K562 (cell line): ENCODE measurements at regions not wholly inside any gene's neighbourhood (a gene's known extent, or its start where the extent isn't known, plus 50 kb on each side); places are given as distances from the start of the nearest gene placed in this dataset.

Source experiments
- ATAC-seq: fragments of 200-7000 bp; cut with Tn5 transposase; 3 replicates; pipeline ENCODE4 v1.9.1; 2020; ENCODE audit warnings: moderate library complexity
- BruUV-seq: library from RNA; stranded (reverse); fragments of 400-500 nt; replicated peaks from 2 replicates; lab custom pipeline; 2021; lab: Mats Ljungman, UMichigan
- CTCF ChIA-PET: fragments of 300-600 bp; formaldehyde crosslinking; extraction: SDS; loops from one replicate; lab custom pipeline; 2021; ENCODE audit warnings: low intra/inter-chr PET ratio; lab: Yijun Ruan, JAX
- POLR2A ChIA-PET: fragments of 300-600, 350-650 bp; sonication (Branson Sonifier 250); formaldehyde crosslinking; extraction: SDS; loops from one replicate; lab custom pipeline; 2021; ENCODE audit warnings: antibody characterized with exemption, inconsistent platforms; lab: Yijun Ruan, JAX
- DNase-seq, 4 experiments: peaks; one replicate each; pipeline versions ENCODE4 v3.0.0 to v3.0.0-alpha.2; 2011 to 2018; ENCODE audit warnings: low spot score in 3 of 4, mixed read lengths in 3 of 4; ENCODE audit errors: extremely low read depth in 1 of 4
- FAIRE-seq: peaks from 2 replicates; lab custom pipeline; 2011; peaks lifted over from hg19 to GRCh38; lab: Jason Lieb, UNC
- H2AFZ ChIP-seq: 2 replicates; pipeline ENCODE4 v1.6.0; 2011; ENCODE audit warnings: low read depth, low read length, control low read depth, inconsistent platforms
- H3K27ac ChIP-seq: fragments of 200-600 bp; 3 replicates; pipeline ENCODE4 v1.8.0; 2011; ENCODE audit warnings: low read depth, mild to moderate bottlenecking, control low read depth, inconsistent platforms, low read length, moderate library complexity, mixed read lengths; ENCODE audit errors: extremely low read depth
- H3K27me3 ChIP-seq, 2 experiments: fragments of 300-600 bp in 1 of 2; 2 replicates in 1 of 2; 3 replicates in 1 of 2; pipeline versions ENCODE4 v1.6.0 to v1.8.0; 2011; ENCODE audit warnings: inconsistent platforms in 2 of 2, low read length in 2 of 2, mild to moderate bottlenecking in 1 of 2, mixed read lengths in 1 of 2, moderate library complexity in 1 of 2; ENCODE audit not compliant: control insufficient read depth in 2 of 2, insufficient read depth in 2 of 2
- H3K36me3 ChIP-seq: fragments of 300-600 bp; 3 replicates; pipeline ENCODE4 v1.8.0; 2011; ENCODE audit warnings: mild to moderate bottlenecking, low read length, inconsistent platforms; ENCODE audit not compliant: control insufficient read depth, insufficient read depth
- H3K4me1 ChIP-seq, 2 experiments: fragments of 200-600 bp in 1 of 2; replicated peaks in 1 of 2; 2 replicates in 1 of 2; 3 replicates in 1 of 2; pipeline versions ENCODE4 v1.5.1 to v1.8.0; 2011; ENCODE audit warnings: inconsistent platforms in 2 of 2, low read length in 2 of 2, mild to moderate bottlenecking in 1 of 2, mixed read lengths in 1 of 2, moderate library complexity in 1 of 2; ENCODE audit not compliant: control insufficient read depth in 2 of 2, insufficient read depth in 2 of 2
- H3K4me2 ChIP-seq: 2 replicates; pipeline ENCODE4 v1.6.1; 2011; ENCODE audit warnings: low read length, control low read depth, inconsistent platforms, mixed read lengths; ENCODE audit not compliant: insufficient read depth
- H3K4me3 ChIP-seq: fragments of 200-600 bp; sonication (generic), shearing (Covaris generic); 2 replicates; pipeline ENCODE4 v1.5.1; 2016; ENCODE audit warnings: control low read depth, inconsistent platforms
- H3K79me2 ChIP-seq: fragments of 200-600 bp; 3 replicates; pipeline ENCODE4 v1.8.0; 2011; ENCODE audit warnings: low read length, inconsistent platforms; ENCODE audit not compliant: control insufficient read depth, insufficient read depth
- H3K9ac ChIP-seq, 2 experiments: 2 replicates each; pipeline versions ENCODE4 v1.6.0 to v1.6.1; 2011; ENCODE audit warnings: low read depth in 2 of 2, low read length in 2 of 2, control low read depth in 1 of 2, inconsistent platforms in 1 of 2, mild to moderate bottlenecking in 1 of 2, mixed read lengths in 1 of 2; ENCODE audit not compliant: insufficient read depth in 1 of 2
- H3K9me1 ChIP-seq: one replicate; pipeline ENCODE4 v1.6.0; 2011; ENCODE audit warnings: inconsistent platforms, mild to moderate bottlenecking, low read length, moderate library complexity; ENCODE audit not compliant: control insufficient read depth, insufficient read depth
- H3K9me3 ChIP-seq: replicated peaks from 2 replicates; pipeline ENCODE4 v1.5.1; 2011; ENCODE audit warnings: low read depth, low read length, inconsistent platforms; ENCODE audit not compliant: control insufficient read depth, insufficient read depth
- H4K20me1 ChIP-seq: replicated peaks from 2 replicates; pipeline ENCODE4 v1.6.1; 2011; ENCODE audit warnings: low read length, inconsistent platforms, mixed read lengths; ENCODE audit not compliant: control insufficient read depth, insufficient read depth
- CREM ChIP-seq: IDR thresholded peaks from 2 replicates; pipeline ENCODE4 v1.6.1; 2014; ENCODE audit warnings: antibody characterized with exemption, low read depth
- CUX1 ChIP-seq: fragments of 200-800 bp; sonication (Bioruptor generic); IDR thresholded peaks from 2 replicates; pipeline ENCODE4 v1.6.1; 2016; ENCODE audit warnings: missing genetic modification characterization, missing compliant biosample characterization
- E2F4 ChIP-seq: sonication (generic); formaldehyde crosslinking; IDR thresholded peaks from 2 replicates; pipeline ENCODE4 v1.8.0; 2022; ENCODE audit warnings: mild to moderate bottlenecking, low read depth, missing genetic modification reagents
- JUND ChIP-seq, 2 experiments: IDR thresholded peaks; 2 replicates in 1 of 2; 3 replicates in 1 of 2; pipeline ENCODE4 v1.6.1; 2011; ENCODE audit warnings: borderline replicate concordance in 2 of 2, low read depth in 2 of 2, low read length in 2 of 2, improper control_type of control experiment in 1 of 2, missing biosample characterization in 1 of 2, missing genetic modification characterization in 1 of 2, missing genetic modification reagents in 1 of 2
- RAD21 ChIP-seq, 2 experiments: fragments of 250-450 bp in 1 of 2; fragments of 450-650 bp in 1 of 2; sonication (Bioruptor Pico) in 1 of 2; formaldehyde crosslinking in 1 of 2; IDR thresholded peaks in 1 of 2; conservative IDR thresholded peaks in 1 of 2; 2 replicates each; pipeline versions ENCODE4 v1.4.0 to v1.8.0; 2020 to 2022; ENCODE audit warnings: mild to moderate bottlenecking in 2 of 2, moderate library complexity in 1 of 2
- STAT5B ChIP-seq: fragments of 250-450 bp; sonication (Bioruptor Pico); IDR thresholded peaks from 2 replicates; pipeline ENCODE4 v1.8.0; 2021; ENCODE audit warnings: mild to moderate bottlenecking, inconsistent platforms
- ZNF239 ChIP-seq: fragments of 250-450 bp; sonication (Bioruptor Pico); IDR thresholded peaks from 2 replicates; pipeline ENCODE4 v1.4.0; 2020; ENCODE audit warnings: mild to moderate bottlenecking
- ZNF282 ChIP-seq: sonication (generic); formaldehyde crosslinking; IDR thresholded peaks from 2 replicates; pipeline ENCODE4 v1.8.1; 2023; ENCODE audit warnings: missing genetic modification reagents
- ZNF699 ChIP-seq: fragments of 250-450 bp; sonication (Bioruptor Pico); IDR thresholded peaks from 2 replicates; pipeline ENCODE4 v1.8.0; 2021; ENCODE audit warnings: mild to moderate bottlenecking, moderate library complexity; ENCODE audit not compliant: insufficient replicate concordance
- ZNF77 ChIP-seq: fragments of 250-450 bp; sonication (Bioruptor Pico); IDR thresholded peaks from 2 replicates; pipeline ENCODE4 v1.5.0; 2020
- ZSCAN32 ChIP-seq: fragments of 450-650 bp; formaldehyde crosslinking; IDR thresholded peaks from 2 replicates; pipeline ENCODE4 v1.4.0; 2020; ENCODE audit warnings: mild to moderate bottlenecking, moderate library complexity
- WGBS: fragments of 100-300 bp; shearing (Covaris generic); methylation state at CpG from one replicate; pipeline ENCODE4 v1.1.6; 2016; ENCODE audit warnings: low coverage, mixed read lengths; ENCODE audit not compliant: insufficient coverage; ENCODE audit errors: missing lambda C conversion rate; 5-methylcytosine and 5-hydroxymethylcytosine counted together
- in situ Hi-C: fragments of 300-500 bp; cut with MboI; formaldehyde crosslinking; loops from 4 replicates; pipeline ENCODE4 v1.15.0; 2018; ENCODE audit warnings: inconsistent platforms, mixed read lengths
- intact Hi-C: fragments of 100-400 bp; cut with micrococcal nuclease; formaldehyde crosslinking; loops from 2 replicates; pipeline ENCODE4 v1.14.2; 2022

- TF ChIP-seq ZNF282 (CRISPR knock-in tag) (no peak), STAT5B (CRISPR knock-in tag) (no peak)
- TF ChIP-seq, all 486 proteins: peak for 52
These were observed 676.4 kb upstream of the INTU start (continued) for GRCh38 chr4:126956184-126956897.

GRCh38 chr4:126957556-126957955, 675.2 kb upstream of the INTU start:
- Histone ChIP-seq H3K79me2 (peaks cover 54% of the 10 kb centered on the region), H3K9me3 (no peaks in the 10 kb centered on the region), H3K27me3 (no peaks in the 10 kb centered on the region), H3K4me1 (peaks cover 0 to 11% of the 10 kb centered on the region in 2 experiments; a peak in 1 of 5 replicates), H3K4me2 (peak overlapping the region; percentile 55), H2AFZ (peak overlapping the region; percentile 47), H3K36me3 (0 out of 3 replicates have a peak, but pooled peaks cover 3% of the 10 kb centered on the region), H3K9me1 (no peaks in the 10 kb centered on the region), H3K27ac (peak overlapping the region; percentile 72; the same call in 2 of the 3 replicates), H3K9ac (peak overlapping the region in 1 of 2 experiments; percentile 69; a peak in 2 of 4 replicates), H3K4me3 (peak overlapping the region; percentile 50), H4K20me1 (no peaks in the 10 kb centered on the region)
- DNase-seq: peak in 1 of 4 experiments; percentile 45
- ChIA-PET CTCF (no interaction called here), POLR2A (no interaction called here)
- in situ Hi-C loops (no loop called here), intact Hi-C loops (loop anchor here (5.0 kb wide), 5 partner anchors 105 to 405 kb away; no protein-coding TSS in a partner anchor)
- no peak for FAIRE-seq
- BruUV-seq: no TSS peak
- WGBS: 8% methylated on average over 1 of the region's 1 CpG
- no peak for ATAC-seq
- no peak for TF ChIP-seq ZSCAN32 (CRISPR knock-in tag)
- no peak for TF ChIP-seq CUX1 (CRISPR knock-in tag)
- no peak for TF ChIP-seq ZNF77
- no peak for TF ChIP-seq ZNF699
- TF ChIP-seq CREM: no peak
- TF ChIP-seq JUND (IDR thresholded peaks at IDR 0.05; ENCODE audit: borderline replicate concordance, low read depth, low read length): no peak
- no peak for TF ChIP-seq JUND (tag; IDR thresholded peaks at IDR 0.05; ENCODE audit: borderline replicate concordance, low read depth, low read length)
- TF ChIP-seq E2F4 (CRISPR knock-in tag): no peak
- no peak for TF ChIP-seq ZNF239 (CRISPR knock-in tag)
- TF ChIP-seq RAD21 (CRISPR knock-in tag; conservative IDR thresholded peaks at IDR 0.05 in 1 of 2, IDR thresholded peaks at IDR 0.05 in 1 of 2): peak in 1 of 2 experiments; percentile 50; a peak in 2 of 4 replicates
